ENCODE measurements at regions not wholly inside any gene's neighbourhood (a gene's known extent, or its start where the extent isn't known, plus 50 kb on each side); places are given as distances from the start of the nearest gene placed in this dataset.
"Not testable (repeated sequence)": the region's sequence is repeated elsewhere in the genome, so short reads cannot be mapped to it uniquely, and the experiment has no call there.

GRCh38 chr10:46645110-46645509 is 66.2 kb downstream of the SYT15 start:
- not testable (repeated sequence) for DNase-seq

GRCh38 chr10:46646132-46646531 is 67.2 kb downstream of the SYT15 start:
- DNase-seq = not testable (repeated sequence)

- DNase-seq = not testable (repeated sequence)
Measured at GRCh38 chr10:46650967-46651366, 72.0 kb downstream of the SYT15 start.

GRCh38 chr10:46657437-46657836 is 78.5 kb downstream of the SYT15 start:
- DNase-seq = not testable (repeated sequence)

GRCh38 chr10:46660027-46660834 is 81.3 kb downstream of the SYT15 start:
- not testable (repeated sequence) for DNase-seq

- not testable (repeated sequence) for DNase-seq
Measured at GRCh38 chr10:46660835-46661164, 81.9 kb downstream of the SYT15 start.

GRCh38 chr10:46665536-46665935 is 86.6 kb downstream of the SYT15 start:
- not testable (repeated sequence) for DNase-seq

- DNase-seq = not testable (repeated sequence)
Measured at GRCh38 chr10:46668357-46668997, 89.5 kb downstream of the SYT15 start.

GRCh38 chr10:46677836-46678435 is 99.0 kb downstream of the SYT15 start:
- not testable (repeated sequence) for DNase-seq

- DNase-seq = not testable (repeated sequence)
Measured at GRCh38 chr10:46691397-46691796, 112.5 kb downstream of the SYT15 start.

GRCh38 chr10:46693218-46693617 is 114.3 kb downstream of the SYT15 start:
- DNase-seq = not testable (repeated sequence)

GRCh38 chr10:46717264-46717663 is 138.3 kb downstream of the SYT15 start:
- DNase-seq = not testable (repeated sequence)

- DNase-seq = not testable (repeated sequence)
Measured at GRCh38 chr10:46718014-46718413, 139.1 kb downstream of the SYT15 start.

GRCh38 chr10:46720386-46720785 is 141.5 kb downstream of the SYT15 start:
- not testable (repeated sequence) for DNase-seq

- DNase-seq = not testable (repeated sequence)
Measured at GRCh38 chr10:46720811-46721518, 142.0 kb downstream of the SYT15 start.

GRCh38 chr10:46724258-46724657 is 145.3 kb downstream of the SYT15 start:
- not testable (repeated sequence) for DNase-seq

- DNase-seq = not testable (repeated sequence)
Measured at GRCh38 chr10:46728359-46728758, 149.4 kb downstream of the SYT15 start.

GRCh38 chr10:46730729-46731128 is 151.8 kb downstream of the SYT15 start:
- DNase-seq = not testable (repeated sequence)

GRCh38 chr10:46733635-46734261 is 154.8 kb downstream of the SYT15 start:
- DNase-seq = not testable (repeated sequence)

- DNase-seq = not testable (repeated sequence)
Measured at GRCh38 chr10:46734262-46734642, 155.3 kb downstream of the SYT15 start.

GRCh38 chr10:46739919-46740318 is 161.0 kb downstream of the SYT15 start:
- not testable (repeated sequence) for DNase-seq

- not testable (repeated sequence) for DNase-seq
Measured at GRCh38 chr10:46740368-46740767, 161.4 kb downstream of the SYT15 start.

GRCh38 chr10:46749003-46749402 is 162.2 kb upstream of the PTPN20 start:
- DNase-seq = not testable (repeated sequence)
